K562 (cell line): ENCODE measurements at regions not wholly inside any gene's neighbourhood (a gene's known extent, or its start where the extent isn't known, plus 50 kb on each side); places are given as distances from the start of the nearest gene placed in this dataset.

ENCODE experiments used
- E2F8 ChIP-seq: fragments of 450-650 bp; IDR thresholded peaks from 2 replicates; pipeline ENCODE4 v1.7.1; 2018; ENCODE audit warnings: mild to moderate bottlenecking, low read depth; ENCODE audit not compliant: partially characterized antibody
- MTF1 ChIP-seq: fragments of 250-450 bp; sonication (Bioruptor Pico); IDR thresholded peaks from 2 replicates; pipeline ENCODE4 v1.9.0; 2021; ENCODE audit warnings: moderate library complexity, mild to moderate bottlenecking, inconsistent platforms, borderline replicate concordance
- REST ChIP-seq, 2 experiments: fragments of 450-650 bp; formaldehyde crosslinking in 1 of 2; IDR thresholded peaks; 2 replicates each; pipeline versions ENCODE4 v1.4.0 to v1.6.1; 2014 to 2020; ENCODE audit warnings: mild to moderate bottlenecking in 2 of 2, borderline replicate concordance in 1 of 2, low read depth in 1 of 2
- STAG1 ChIP-seq: sonication (generic); formaldehyde crosslinking; IDR thresholded peaks from 2 replicates; pipeline ENCODE4 v1.5.0; 2020; ENCODE audit warnings: missing genetic modification reagents, borderline replicate concordance
- TBL1XR1 ChIP-seq, 2 experiments: IDR thresholded peaks; 2 replicates each; pipeline ENCODE4 v1.6.1; 2012; ENCODE audit warnings: improper control_type of control experiment in 2 of 2, low read length in 2 of 2, mild to moderate bottlenecking in 1 of 2
- TEAD1 ChIP-seq, 2 experiments: fragments of 450-650 bp in 1 of 2; sonication (generic) in 1 of 2; formaldehyde crosslinking; IDR thresholded peaks; 2 replicates each; pipeline versions ENCODE4 v1.4.0 to v1.8.0; 2020 to 2022; ENCODE audit warnings: mild to moderate bottlenecking in 2 of 2, missing genetic modification reagents in 1 of 2
- ZNF165 ChIP-seq: fragments of 250-450 bp; sonication (Bioruptor Pico); IDR thresholded peaks from 2 replicates; pipeline ENCODE4 v1.4.0; 2020; ENCODE audit warnings: borderline replicate concordance

- TF ChIP-seq MTF1 (no peak), REST (IDR thresholded peaks at IDR 0.05; ENCODE audit: borderline replicate concordance) (peak; percentile 10; the same call in 1 of the 2 replicates), REST (CRISPR knock-in tag; IDR thresholded peaks at IDR 0.05; ENCODE audit: low read depth) (no peak), STAG1 (no peak), ZNF165 (CRISPR knock-in tag) (no peak), E2F8 (no peak), TBL1XR1 (IDR thresholded peaks at IDR 0.05; ENCODE audit: low read length in 2 of 2) (no peak), TEAD1 (CRISPR knock-in tag; IDR thresholded peaks at IDR 0.05) (no peak)
These were observed 1598.3 kb downstream of the AACS start for GRCh38 chr12:126663304-126664094.
